ENCODE measurements at regions not wholly inside any gene's neighbourhood (a gene's known extent, or its start where the extent isn't known, plus 50 kb on each side); places are given as distances from the start of the nearest gene placed in this dataset.

DNA sequence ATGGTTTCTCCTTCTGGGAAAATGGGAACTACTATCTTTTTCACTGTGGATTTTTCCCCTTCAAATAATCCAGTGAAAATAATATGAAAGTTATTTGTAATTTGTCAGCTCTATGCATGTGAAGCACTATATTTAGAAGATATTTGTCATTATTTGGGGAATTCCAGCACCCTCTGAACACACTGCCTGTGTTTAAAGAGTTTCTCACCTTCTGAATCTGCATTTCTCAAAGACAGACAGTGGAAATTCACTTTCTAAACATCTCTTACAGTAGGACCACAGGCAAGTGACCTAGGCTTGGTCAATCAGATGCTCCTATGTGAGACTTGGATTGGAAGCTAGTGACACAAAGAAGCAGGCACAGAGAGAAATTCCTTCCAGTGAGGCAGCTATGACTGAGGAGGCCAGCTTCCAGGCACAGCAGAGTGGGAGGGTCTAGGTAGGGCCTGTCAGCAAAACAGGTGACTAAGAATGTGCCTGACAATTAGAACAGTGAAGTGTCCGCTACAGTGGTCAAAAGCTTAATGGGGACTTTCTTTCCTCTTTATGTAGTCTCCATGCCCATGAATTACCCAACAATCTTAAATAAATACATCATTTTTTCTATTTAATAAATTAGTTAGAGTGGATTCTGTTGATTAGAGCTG lies 167.2 kb downstream of the HMHB1 start:
- TF ChIP-seq, protein P1, sequence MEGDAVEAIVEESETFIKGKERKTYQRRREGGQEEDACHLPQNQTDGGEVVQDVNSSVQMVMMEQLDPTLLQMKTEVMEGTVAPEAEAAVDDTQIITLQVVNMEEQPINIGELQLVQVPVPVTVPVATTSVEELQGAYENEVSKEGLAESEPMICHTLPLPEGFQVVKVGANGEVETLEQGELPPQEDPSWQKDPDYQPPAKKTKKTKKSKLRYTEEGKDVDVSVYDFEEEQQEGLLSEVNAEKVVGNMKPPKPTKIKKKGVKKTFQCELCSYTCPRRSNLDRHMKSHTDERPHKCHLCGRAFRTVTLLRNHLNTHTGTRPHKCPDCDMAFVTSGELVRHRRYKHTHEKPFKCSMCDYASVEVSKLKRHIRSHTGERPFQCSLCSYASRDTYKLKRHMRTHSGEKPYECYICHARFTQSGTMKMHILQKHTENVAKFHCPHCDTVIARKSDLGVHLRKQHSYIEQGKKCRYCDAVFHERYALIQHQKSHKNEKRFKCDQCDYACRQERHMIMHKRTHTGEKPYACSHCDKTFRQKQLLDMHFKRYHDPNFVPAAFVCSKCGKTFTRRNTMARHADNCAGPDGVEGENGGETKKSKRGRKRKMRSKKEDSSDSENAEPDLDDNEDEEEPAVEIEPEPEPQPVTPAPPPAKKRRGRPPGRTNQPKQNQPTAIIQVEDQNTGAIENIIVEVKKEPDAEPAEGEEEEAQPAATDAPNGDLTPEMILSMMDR (IDR thresholded peaks at IDR 0.05; ENCODE audit: low read depth, low read length) = no peak
- TF ChIP-seq EZH2phosphoT487 (IDR thresholded peaks at IDR 0.05; ENCODE audit: low read depth) = no peak
